CD4-positive, alpha-beta memory T cell (primary cell): ENCODE measurements at regions not wholly inside any gene's neighbourhood (a gene's known extent, or its start where the extent isn't known, plus 50 kb on each side); places are given as distances from the start of the nearest gene placed in this dataset.

Experiments used
- CTCF ChIA-PET: fragments of 350-600 bp; sonication (Branson Sonifier 250); formaldehyde crosslinking; loops from one replicate; lab custom pipeline; 2021; ENCODE audit warnings: inconsistent platforms; ENCODE audit not compliant: partially characterized antibody; lab: Charles Lee
- POLR2A ChIA-PET: fragments of 350-600 bp; sonication (Branson Sonifier 250); formaldehyde crosslinking; loops from one replicate; lab custom pipeline; 2021; ENCODE audit not compliant: partially characterized antibody; lab: Charles Lee
- DNase-seq, 5 donors: peaks; one replicate each; pipeline versions ENCODE4 v3.0.0 to v3.0.0-alpha.2; 2020 to 2022; ENCODE audit warnings: mixed read lengths in 1 of 5
- H3K27ac ChIP-seq: one replicate; pipeline ENCODE4 v1.7.0; 2013; ENCODE audit warnings: low read depth, low read length
- H3K27me3 ChIP-seq: 2 replicates; pipeline ENCODE4 v1.7.0; 2013; ENCODE audit warnings: mild to moderate bottlenecking, low read length, moderate library complexity; ENCODE audit not compliant: insufficient read depth
- H3K36me3 ChIP-seq: 2 replicates; pipeline ENCODE4 v1.7.0; 2013; ENCODE audit warnings: mild to moderate bottlenecking, low read length, moderate library complexity; ENCODE audit not compliant: insufficient read depth
- H3K4me1 ChIP-seq: 2 replicates; pipeline ENCODE4 v1.7.0; 2013; ENCODE audit warnings: mild to moderate bottlenecking, low read length, moderate library complexity; ENCODE audit not compliant: insufficient read depth
- H3K4me3 ChIP-seq, 2 donors: one replicate each; pipeline ENCODE4 v1.7.0; 2013; ENCODE audit warnings: low read length in 2 of 2, mild to moderate bottlenecking in 1 of 2
- H3K9me3 ChIP-seq, 2 donors: one replicate each; pipeline ENCODE4 v1.7.0; 2013; ENCODE audit warnings: low read length in 2 of 2, control low read depth in 1 of 2; ENCODE audit not compliant: control insufficient read depth in 1 of 2
- H3K27ac Mint-ChIP-seq, 7 donors: one replicate each; pipeline ENCODE4 v1.8.0; 2020 to 2021; ENCODE audit warnings: mixed read lengths in 7 of 7, mild to moderate bottlenecking in 6 of 7, inconsistent platforms in 3 of 7, moderate library complexity in 3 of 7
- H3K27me3 Mint-ChIP-seq, 2 donors: one replicate each; pipeline ENCODE4 v1.8.0; 2020 to 2021; ENCODE audit warnings: mixed read lengths in 2 of 2
- H3K36me3 Mint-ChIP-seq, 2 donors: one replicate each; pipeline ENCODE4 v1.8.0; 2020 to 2021; ENCODE audit warnings: mixed read lengths in 2 of 2, inconsistent platforms in 1 of 2, mild to moderate bottlenecking in 1 of 2
- H3K4me1 Mint-ChIP-seq, 4 donors: one replicate each; pipeline ENCODE4 v1.8.0; 2020 to 2021; ENCODE audit warnings: mixed read lengths in 4 of 4, mild to moderate bottlenecking in 1 of 4
- H3K4me3 Mint-ChIP-seq, 8 donors: one replicate each; pipeline ENCODE4 v1.8.0; 2020 to 2021; ENCODE audit warnings: mixed read lengths in 8 of 8, mild to moderate bottlenecking in 7 of 8, moderate library complexity in 6 of 8, inconsistent platforms in 3 of 8
- H3K9me3 Mint-ChIP-seq, 8 donors: one replicate each; pipeline ENCODE4 v1.8.0; 2020 to 2021; ENCODE audit warnings: mixed read lengths in 8 of 8, mild to moderate bottlenecking in 5 of 8, inconsistent platforms in 3 of 8, moderate library complexity in 1 of 8
- intact Hi-C: fragments of 100-400 bp; cut with micrococcal nuclease; formaldehyde crosslinking; loops from one replicate; pipeline ENCODE4 v1.15.1; 2023

DNA sequence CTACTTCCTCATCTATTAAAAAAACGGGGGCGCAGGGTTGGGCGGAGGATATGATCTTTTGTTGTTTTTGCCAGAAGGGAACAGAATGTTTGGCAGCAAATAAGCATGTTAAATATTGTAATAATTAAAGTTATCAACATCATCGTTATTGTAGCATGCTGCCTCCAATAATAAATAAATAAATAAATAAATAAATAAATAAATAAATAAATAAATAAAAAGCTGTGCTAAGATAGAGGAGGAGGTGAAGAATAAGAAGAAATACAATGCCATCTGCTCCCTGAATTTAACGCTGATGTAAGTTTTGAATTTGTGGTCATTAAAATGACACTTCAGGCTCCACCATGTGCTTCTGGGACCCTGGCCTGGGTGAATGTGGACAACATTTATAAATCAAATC, 508.0 kb upstream of the TNC start:
- Mint-ChIP-seq H3K27me3 (no peaks in the 10 kb centered on the region), H3K4me3 (no peak overlapping the region), H3K36me3 (no peaks in the 10 kb centered on the region), H3K9me3 (peaks cover 0 to 15% (median 7%) of the 10 kb centered on the region in 8 donors), H3K27ac (no peak overlapping the region), H3K4me1 (no peaks in the 10 kb centered on the region)
- no peak overlapping the region for H3K4me3 ChIP-seq
- no peaks in the 10 kb centered on the region for H3K27me3 ChIP-seq
- H3K27ac ChIP-seq: no peak overlapping the region
- intact Hi-C loops: no loop called here
- CTCF ChIA-PET: no interaction called here
- POLR2A ChIA-PET: no interaction called here
- no peaks in the 10 kb centered on the region for H3K9me3 ChIP-seq
- no peaks in the 10 kb centered on the region for H3K36me3 ChIP-seq
- no peaks in the 10 kb centered on the region for H3K4me1 ChIP-seq
- no peak for DNase-seq

DNA sequence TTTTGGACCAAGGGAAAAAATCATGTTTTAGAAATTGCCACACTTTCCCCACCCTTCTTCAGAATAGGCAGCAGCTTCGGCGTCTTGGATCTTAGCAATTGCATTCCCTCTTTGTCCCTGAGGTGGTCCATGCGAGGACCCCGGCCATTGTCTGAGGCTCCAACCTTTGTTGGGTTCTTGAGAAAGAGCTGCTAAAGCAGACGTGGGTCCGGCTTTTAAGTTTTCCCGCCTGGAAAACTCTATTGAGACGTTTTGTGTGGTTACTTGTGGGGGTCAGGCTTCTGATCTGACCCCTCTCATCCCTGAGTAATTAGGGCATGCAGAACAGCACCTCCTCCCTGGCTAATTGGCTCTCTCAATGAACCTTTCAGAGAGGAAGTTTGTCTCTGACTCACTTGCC, 509.6 kb upstream of the TNC start:
- no peak overlapping the region for H3K4me3 Mint-ChIP-seq
- H3K27ac Mint-ChIP-seq: no peak overlapping the region
- Histone ChIP-seq H3K4me3 (no peak overlapping the region), H3K27me3 (no peaks in the 10 kb centered on the region), H3K4me1 (no peaks in the 10 kb centered on the region), H3K36me3 (no peaks in the 10 kb centered on the region), H3K9me3 (no peaks in the 10 kb centered on the region), H3K27ac (no peak overlapping the region)
- no peaks in the 10 kb centered on the region for H3K4me1 Mint-ChIP-seq
- H3K36me3 Mint-ChIP-seq: no peaks in the 10 kb centered on the region
- POLR2A ChIA-PET: no interaction called here
- no peak for DNase-seq
- H3K9me3 Mint-ChIP-seq: peaks cover 0 to under 1% (median 0%) of the 10 kb centered on the region in 8 donors
- CTCF ChIA-PET: no interaction called here
- intact Hi-C loops: no loop called here
- peaks cover 3 to 4% of the 10 kb centered on the region in 2 donors for H3K27me3 Mint-ChIP-seq

DNA sequence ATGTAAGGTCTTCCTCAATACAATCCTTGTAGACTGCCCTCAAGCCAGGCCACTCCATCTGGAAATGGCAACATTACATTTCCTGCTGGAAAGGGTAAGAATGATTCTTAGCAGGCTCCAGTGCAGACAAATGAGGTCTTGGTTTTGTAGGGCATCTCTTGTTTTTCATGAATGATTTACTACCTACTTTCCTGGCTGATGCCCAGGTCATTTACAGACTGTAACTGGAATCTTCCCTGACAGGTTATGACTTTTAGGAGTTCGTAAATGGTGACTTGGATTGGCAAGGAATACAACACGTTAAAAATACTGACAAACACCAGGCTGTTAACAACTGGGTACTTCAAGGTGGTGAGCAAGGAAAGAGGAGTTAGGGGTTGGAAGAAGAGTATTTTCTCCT, 510.5 kb upstream of the TNC start:
- Mint-ChIP-seq H3K27ac (no peak overlapping the region), H3K4me3 (no peak overlapping the region), H3K27me3 (peaks cover 3 to 5% of the 10 kb centered on the region in 2 donors), H3K4me1 (no peaks in the 10 kb centered on the region), H3K36me3 (no peaks in the 10 kb centered on the region), H3K9me3 (no peaks in the 10 kb centered on the region)
- Histone ChIP-seq H3K4me3 (no peak overlapping the region), H3K27ac (no peak overlapping the region), H3K27me3 (no peaks in the 10 kb centered on the region), H3K9me3 (no peaks in the 10 kb centered on the region), H3K4me1 (no peaks in the 10 kb centered on the region), H3K36me3 (no peaks in the 10 kb centered on the region)
- intact Hi-C loops: no loop called here
- ChIA-PET CTCF (no interaction called here), POLR2A (no interaction called here)
- DNase-seq: no peak

DNA sequence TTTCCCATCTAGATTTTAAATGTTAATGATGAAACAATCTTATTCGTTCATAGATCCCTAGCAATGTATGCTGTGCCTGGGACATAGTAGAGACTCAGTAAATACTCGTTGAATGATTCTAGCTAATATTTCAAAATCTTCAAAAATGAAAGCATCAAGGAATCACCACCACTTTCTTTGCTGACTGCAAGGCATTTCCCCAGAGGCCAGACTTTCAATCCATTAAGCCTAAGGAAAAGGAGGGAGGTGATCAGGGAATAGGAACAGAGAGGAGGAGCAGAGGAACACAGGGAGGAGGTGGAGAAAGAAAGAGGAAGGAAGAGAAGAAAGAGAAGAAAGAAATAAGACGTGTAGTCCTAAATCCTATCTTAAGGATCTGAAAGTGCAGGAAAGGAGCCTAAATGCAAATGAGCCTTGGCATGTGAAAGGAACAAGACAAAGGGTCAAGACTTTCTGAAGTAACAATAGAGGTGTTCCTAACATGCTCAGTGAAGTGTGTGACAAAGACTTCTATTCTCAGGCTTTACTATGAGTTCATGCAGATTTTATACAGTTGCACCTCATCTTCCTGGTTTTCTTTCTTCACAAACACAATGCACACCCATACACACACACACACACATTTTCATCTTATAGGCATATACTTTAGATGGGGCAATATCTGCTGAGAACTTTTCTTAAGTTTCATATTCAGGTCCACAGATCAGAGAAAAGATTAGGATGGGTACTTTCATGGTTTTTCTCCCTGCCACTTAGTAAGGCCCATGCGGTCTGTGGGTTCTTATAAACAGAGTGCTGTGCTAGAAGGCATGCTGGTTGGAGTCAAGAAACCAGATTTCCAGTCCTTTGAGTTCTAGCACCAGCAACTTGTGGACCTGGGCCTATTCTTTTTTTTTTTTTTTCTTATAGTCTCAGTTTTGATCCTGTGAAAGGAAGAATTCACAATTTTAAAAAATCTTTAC, 512.2 kb upstream of the TNC start:
- Mint-ChIP-seq H3K27me3 (peaks cover 3 to 5% of the 10 kb centered on the region in 2 donors), H3K9me3 (no peaks in the 10 kb centered on the region), H3K36me3 (no peaks in the 10 kb centered on the region), H3K4me3 (no peak overlapping the region), H3K4me1 (no peaks in the 10 kb centered on the region), H3K27ac (no peak overlapping the region)
- Histone ChIP-seq H3K9me3 (no peaks in the 10 kb centered on the region), H3K4me3 (no peak overlapping the region), H3K4me1 (no peaks in the 10 kb centered on the region), H3K36me3 (no peaks in the 10 kb centered on the region), H3K27ac (no peak overlapping the region), H3K27me3 (no peaks in the 10 kb centered on the region)
- no peak for DNase-seq
- ChIA-PET POLR2A (no interaction called here), CTCF (no interaction called here)
- intact Hi-C loops: no loop called here

DNA sequence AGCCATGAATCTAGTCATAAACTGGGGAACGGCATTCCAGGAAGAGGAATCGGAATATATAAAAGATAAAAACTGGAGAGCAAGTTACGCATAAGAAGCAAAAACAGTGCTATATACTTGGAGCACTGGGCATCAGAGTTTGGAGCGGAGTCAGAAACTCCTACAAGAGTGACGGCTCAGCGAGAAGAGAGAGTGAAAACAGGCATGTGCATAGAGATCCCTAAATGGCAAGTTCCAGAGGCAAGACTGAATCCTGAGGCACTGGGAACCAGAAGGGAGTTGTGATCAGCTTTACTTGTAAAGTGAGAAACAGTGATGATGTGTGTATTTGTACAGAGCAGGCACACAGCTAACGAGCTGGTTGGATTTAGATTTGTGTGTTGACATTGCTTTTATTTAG, 514.4 kb upstream of the TNC start:
- Mint-ChIP-seq H3K4me1 (no peaks in the 10 kb centered on the region), H3K4me3 (no peak overlapping the region), H3K9me3 (peaks cover 0 to 3% (median 0%) of the 10 kb centered on the region in 8 donors), H3K27me3 (peaks cover 3 to 5% of the 10 kb centered on the region in 2 donors), H3K27ac (no peak overlapping the region), H3K36me3 (no peaks in the 10 kb centered on the region)
- Histone ChIP-seq H3K27ac (no peak overlapping the region), H3K27me3 (no peaks in the 10 kb centered on the region), H3K4me3 (no peak overlapping the region), H3K4me1 (no peaks in the 10 kb centered on the region), H3K9me3 (no peaks in the 10 kb centered on the region), H3K36me3 (no peaks in the 10 kb centered on the region)
- CTCF ChIA-PET: no interaction called here
- intact Hi-C loops: no loop called here
- DNase-seq: no peak
- POLR2A ChIA-PET: no interaction called here

DNA sequence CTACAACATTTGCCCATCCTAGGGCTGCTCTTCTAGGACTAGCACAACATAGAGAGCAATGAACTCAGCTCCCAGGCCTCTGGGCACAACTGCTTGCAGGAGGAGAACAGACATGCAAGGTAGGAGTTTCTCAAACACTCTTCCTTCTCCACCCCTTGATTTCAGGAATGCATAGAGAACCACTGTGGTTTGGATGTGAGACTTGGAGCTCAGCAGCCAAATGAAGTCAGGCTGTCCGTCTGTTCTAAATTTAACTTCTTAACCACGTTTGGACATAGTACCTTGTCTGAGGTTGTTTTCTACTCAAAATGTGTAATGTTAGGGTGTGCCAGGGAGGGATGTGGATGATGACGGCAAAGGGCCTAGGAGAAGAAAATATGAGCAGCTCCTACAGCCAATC, 515.1 kb upstream of the TNC start:
- Mint-ChIP-seq H3K36me3 (no peaks in the 10 kb centered on the region), H3K27ac (no peak overlapping the region), H3K9me3 (peaks cover 0 to 3% (median 0%) of the 10 kb centered on the region in 8 donors), H3K4me3 (no peak overlapping the region), H3K4me1 (no peaks in the 10 kb centered on the region), H3K27me3 (peaks cover 3 to 5% of the 10 kb centered on the region in 2 donors)
- H3K27me3 ChIP-seq: no peaks in the 10 kb centered on the region
- ChIA-PET CTCF (no interaction called here), POLR2A (no interaction called here)
- no peaks in the 10 kb centered on the region for H3K9me3 ChIP-seq
- no peak overlapping the region for H3K4me3 ChIP-seq
- H3K36me3 ChIP-seq: no peaks in the 10 kb centered on the region
- intact Hi-C loops: no loop called here
- H3K4me1 ChIP-seq: no peaks in the 10 kb centered on the region
- no peak overlapping the region for H3K27ac ChIP-seq
- DNase-seq: no peak

DNA sequence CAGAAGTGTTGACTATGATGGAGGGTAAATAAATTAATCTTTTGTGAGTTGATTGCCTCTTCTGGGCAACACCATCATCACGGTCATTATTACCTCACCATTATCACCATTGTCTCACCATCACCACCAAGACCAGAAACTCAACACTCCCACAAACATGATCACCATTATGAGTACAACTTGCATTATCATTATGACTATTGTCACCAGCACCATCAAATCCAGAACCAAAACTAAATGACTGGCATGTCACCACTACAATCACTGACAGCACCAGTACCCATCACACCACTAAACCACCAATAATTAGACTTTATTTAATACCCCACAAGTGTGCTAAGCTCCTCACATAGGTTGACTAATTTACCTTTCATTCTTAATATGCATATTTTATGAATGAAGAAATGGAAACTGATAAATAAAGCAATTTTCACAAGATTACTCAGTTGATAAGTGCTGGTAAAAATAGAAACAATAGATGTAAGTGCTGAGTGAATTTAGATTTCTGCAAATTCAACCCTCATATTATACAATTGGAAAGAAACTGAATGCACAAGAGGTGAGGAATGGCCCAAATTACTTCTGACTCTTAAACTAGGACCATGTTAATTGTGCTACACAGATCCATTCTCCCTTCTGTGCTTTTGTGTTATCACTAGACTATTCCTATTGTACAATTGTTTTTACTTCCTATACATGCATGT, 517.8 kb upstream of the PAPPA start:
- H3K27me3 ChIP-seq: no peaks in the 10 kb centered on the region
- H3K27me3 Mint-ChIP-seq: peaks cover 3 to 5% of the 10 kb centered on the region in 2 donors
- no peak for DNase-seq
- no peak overlapping the region for H3K27ac Mint-ChIP-seq
- H3K27ac ChIP-seq: no peak overlapping the region
- intact Hi-C loops: no loop called here
- H3K9me3 ChIP-seq: no peaks in the 10 kb centered on the region
- H3K4me1 ChIP-seq: no peaks in the 10 kb centered on the region
- no peaks in the 10 kb centered on the region for H3K36me3 Mint-ChIP-seq
- ChIA-PET POLR2A (no interaction called here), CTCF (no interaction called here)
- no peak overlapping the region for H3K4me3 ChIP-seq
- H3K36me3 ChIP-seq: no peaks in the 10 kb centered on the region
- H3K4me1 Mint-ChIP-seq: no peaks in the 10 kb centered on the region
- H3K4me3 Mint-ChIP-seq: no peak overlapping the region
- H3K9me3 Mint-ChIP-seq: peaks cover 0 to 4% (median 0%) of the 10 kb centered on the region in 8 donors
